Panc1 (cell line): ENCODE measurements at regions not wholly inside any gene's neighbourhood (a gene's known extent, or its start where the extent isn't known, plus 50 kb on each side); places are given as distances from the start of the nearest gene placed in this dataset.

Experiments
- CTCF ChIP-seq: fragments of 450-650 bp; IDR thresholded peaks from 2 replicates; pipeline ENCODE4 v1.5.1; 2017; ENCODE audit warnings: mild to moderate bottlenecking
- POLR2AphosphoS5 ChIP-seq: IDR thresholded peaks from 2 replicates; pipeline ENCODE4 v1.6.1; 2012; ENCODE audit warnings: mild to moderate bottlenecking, low read depth, low read length, moderate library complexity
- REST ChIP-seq, 2 experiments: IDR thresholded peaks; 2 replicates each; pipeline ENCODE4 v1.6.1; 2011 to 2012; ENCODE audit warnings: low read depth in 2 of 2, control low read depth in 1 of 2, low read length in 1 of 2, mild to moderate bottlenecking in 1 of 2, moderate library complexity in 1 of 2; ENCODE audit not compliant: insufficient read depth in 1 of 2
- SIN3A ChIP-seq: IDR thresholded peaks from 2 replicates; pipeline ENCODE4 v1.6.1; 2012; ENCODE audit warnings: low read depth, mild to moderate bottlenecking, low read length, moderate library complexity, borderline replicate concordance; ENCODE audit not compliant: insufficient read depth
- TCF7L2 ChIP-seq: IDR thresholded peaks from 2 replicates; pipeline ENCODE4 v1.6.1; 2011; ENCODE audit warnings: mild to moderate bottlenecking, low read depth, low read length, inconsistent platforms

DNA sequence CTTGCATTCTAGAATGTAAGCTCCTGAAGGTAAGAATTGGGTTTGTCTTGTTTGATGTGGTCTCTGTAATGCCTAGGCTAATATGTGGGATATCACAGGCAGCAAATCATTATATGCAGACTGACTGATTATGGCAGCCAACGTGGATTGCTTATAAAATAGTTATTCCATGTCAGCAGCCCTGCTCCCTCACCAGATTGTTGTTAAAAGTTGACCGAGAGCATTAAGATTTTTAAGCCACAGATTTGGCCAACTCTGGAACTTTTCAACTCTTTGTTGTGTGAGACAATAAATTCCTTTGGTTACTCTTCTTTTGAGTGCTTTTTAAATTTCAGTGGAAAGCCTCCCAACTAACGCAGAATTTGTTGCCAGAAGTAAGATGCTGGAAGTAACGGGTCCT, 92.6 kb upstream of the FAM216B start:
- no peak for TF ChIP-seq TCF7L2
- TF ChIP-seq CTCF, result no peak
- TF ChIP-seq REST (IDR thresholded peaks at IDR 0.05; ENCODE audit: insufficient read depth in 1 of 2, low read depth in 2 of 2, low read length in 1 of 2), result no peak
- no peak for TF ChIP-seq POLR2AphosphoS5
- no peak for TF ChIP-seq SIN3A
